ENCODE measurements at regions not wholly inside any gene's neighbourhood (a gene's known extent, or its start where the extent isn't known, plus 50 kb on each side); places are given as distances from the start of the nearest gene placed in this dataset.

GRCh38 chr1:34693081-34693480 lies 61.8 kb upstream of the GJB5 start:
- DNase-seq (ENCODE audit: low read depth, low spot score) (no peak), FAIRE-seq (no peak)
- intact Hi-C loops (cut with micrococcal nuclease) (no loop called here), dilution Hi-C loops (cut with MboI; ENCODE audit: extremely low pct_ligation_motif_present, low sequenced_read_pairs) (no loop called here)
- no peaks in the 10 kb centered on the region for H3K4me1 ChIP-seq (ENCODE audit: control insufficient read depth, extremely low read depth, insufficient read depth, low read length)
- H3K79me2 ChIP-seq (ENCODE audit: control insufficient read depth, insufficient read depth, low read length): no peaks in the 10 kb centered on the region
- H3K9me3 ChIP-seq (replicated peaks; ENCODE audit: control insufficient read depth, insufficient read depth, low read length): no peaks in the 10 kb centered on the region
- no peak overlapping the region for H2AFZ ChIP-seq (ENCODE audit: low read depth, low read length)
- H3K36me3 ChIP-seq (ENCODE audit: control insufficient read depth in 2 of 2, extremely low read depth in 1 of 2, insufficient read depth in 2 of 2, low read length in 2 of 2): no peaks in the 10 kb centered on the region
- no peak overlapping the region for H3K9ac ChIP-seq (replicated peaks; ENCODE audit: extremely low read depth, insufficient read depth, low read length)
- H3K27ac ChIP-seq (ENCODE audit: insufficient read depth, low read depth, low read length): no peak overlapping the region
- H3K4me3 ChIP-seq (replicated peaks in 1 of 3; ENCODE audit: insufficient read depth in 1 of 3, low read depth in 1 of 3, low read length in 3 of 3): no peak overlapping the region
- H3K4me2 ChIP-seq (ENCODE audit: insufficient read depth, low read length): no peak overlapping the region
- no peaks in the 10 kb centered on the region for H3K9me1 ChIP-seq (replicated peaks; ENCODE audit: control insufficient read depth, extremely low read depth, insufficient read depth, low read length)
- TF ChIP-seq POLR2A (IDR thresholded peaks at IDR 0.05; ENCODE audit: low read depth, low read length) (no peak), MYC (IDR thresholded peaks at IDR 0.05; ENCODE audit: low read depth, low read length) (no peak), GATA2 (IDR thresholded peaks at IDR 0.05; ENCODE audit: insufficient read depth, insufficient read length, low read depth, low read length) (no peak), CTCF (IDR thresholded peaks at IDR 0.05; ENCODE audit: extremely low read depth in 1 of 2, insufficient read depth in 1 of 2, low read depth in 1 of 2, low read length in 2 of 2) (no peak), EZH2 (IDR thresholded peaks at IDR 0.05; ENCODE audit: borderline replicate concordance, low read depth, low read length, severe bottlenecking) (no peak), JUN (IDR thresholded peaks at IDR 0.05; ENCODE audit: borderline replicate concordance, insufficient read depth, insufficient read length, low read depth) (no peak), FOS (IDR thresholded peaks at IDR 0.05; ENCODE audit: borderline replicate concordance, insufficient read depth, low read length) (no peak), MAX (IDR thresholded peaks at IDR 0.05; ENCODE audit: insufficient read depth, insufficient read length) (no peak), POLR2AphosphoS5 (IDR thresholded peaks at IDR 0.05; ENCODE audit: insufficient read depth, low read depth, low read length) (no peak)
- ChIA-PET POLR2A (no interaction called here), CTCF (no interaction called here)
- H3K27me3 ChIP-seq (ENCODE audit: control insufficient read depth in 2 of 2, insufficient read depth in 2 of 2, low read length in 2 of 2): no peaks in the 10 kb centered on the region
- H4K20me1 ChIP-seq (replicated peaks; ENCODE audit: control insufficient read depth, extremely low read depth, insufficient read depth, low read length): no peaks in the 10 kb centered on the region
- no TSS peak for BruUV-seq (replicated peaks)

All from endothelial cell of umbilical vein (primary cell).